CD4-positive, alpha-beta memory T cell (primary cell): ENCODE measurements at regions not wholly inside any gene's neighbourhood (a gene's known extent, or its start where the extent isn't known, plus 50 kb on each side); places are given as distances from the start of the nearest gene placed in this dataset.

Source experiments
- CTCF ChIA-PET: fragments of 350-600 bp; sonication (Branson Sonifier 250); formaldehyde crosslinking; loops from one replicate; lab custom pipeline; 2021; ENCODE audit warnings: inconsistent platforms; ENCODE audit not compliant: partially characterized antibody; lab: Charles Lee
- POLR2A ChIA-PET: fragments of 350-600 bp; sonication (Branson Sonifier 250); formaldehyde crosslinking; loops from one replicate; lab custom pipeline; 2021; ENCODE audit not compliant: partially characterized antibody; lab: Charles Lee
- DNase-seq, 5 donors: peaks; one replicate each; pipeline versions ENCODE4 v3.0.0 to v3.0.0-alpha.2; 2020 to 2022; ENCODE audit warnings: mixed read lengths in 1 of 5
- H3K27ac ChIP-seq: one replicate; pipeline ENCODE4 v1.7.0; 2013; ENCODE audit warnings: low read depth, low read length
- H3K27me3 ChIP-seq: 2 replicates; pipeline ENCODE4 v1.7.0; 2013; ENCODE audit warnings: mild to moderate bottlenecking, low read length, moderate library complexity; ENCODE audit not compliant: insufficient read depth
- H3K36me3 ChIP-seq: 2 replicates; pipeline ENCODE4 v1.7.0; 2013; ENCODE audit warnings: mild to moderate bottlenecking, low read length, moderate library complexity; ENCODE audit not compliant: insufficient read depth
- H3K4me1 ChIP-seq: 2 replicates; pipeline ENCODE4 v1.7.0; 2013; ENCODE audit warnings: mild to moderate bottlenecking, low read length, moderate library complexity; ENCODE audit not compliant: insufficient read depth
- H3K4me3 ChIP-seq, 2 donors: one replicate each; pipeline ENCODE4 v1.7.0; 2013; ENCODE audit warnings: low read length in 2 of 2, mild to moderate bottlenecking in 1 of 2
- H3K9me3 ChIP-seq, 2 donors: one replicate each; pipeline ENCODE4 v1.7.0; 2013; ENCODE audit warnings: low read length in 2 of 2, control low read depth in 1 of 2; ENCODE audit not compliant: control insufficient read depth in 1 of 2
- H3K27ac Mint-ChIP-seq, 7 donors: one replicate each; pipeline ENCODE4 v1.8.0; 2020 to 2021; ENCODE audit warnings: mixed read lengths in 7 of 7, mild to moderate bottlenecking in 6 of 7, inconsistent platforms in 3 of 7, moderate library complexity in 3 of 7
- H3K27me3 Mint-ChIP-seq, 2 donors: one replicate each; pipeline ENCODE4 v1.8.0; 2020 to 2021; ENCODE audit warnings: mixed read lengths in 2 of 2
- H3K36me3 Mint-ChIP-seq, 2 donors: one replicate each; pipeline ENCODE4 v1.8.0; 2020 to 2021; ENCODE audit warnings: mixed read lengths in 2 of 2, inconsistent platforms in 1 of 2, mild to moderate bottlenecking in 1 of 2
- H3K4me1 Mint-ChIP-seq, 4 donors: one replicate each; pipeline ENCODE4 v1.8.0; 2020 to 2021; ENCODE audit warnings: mixed read lengths in 4 of 4, mild to moderate bottlenecking in 1 of 4
- H3K4me3 Mint-ChIP-seq, 8 donors: one replicate each; pipeline ENCODE4 v1.8.0; 2020 to 2021; ENCODE audit warnings: mixed read lengths in 8 of 8, mild to moderate bottlenecking in 7 of 8, moderate library complexity in 6 of 8, inconsistent platforms in 3 of 8
- H3K9me3 Mint-ChIP-seq, 8 donors: one replicate each; pipeline ENCODE4 v1.8.0; 2020 to 2021; ENCODE audit warnings: mixed read lengths in 8 of 8, mild to moderate bottlenecking in 5 of 8, inconsistent platforms in 3 of 8, moderate library complexity in 1 of 8
- intact Hi-C: fragments of 100-400 bp; cut with micrococcal nuclease; formaldehyde crosslinking; loops from one replicate; pipeline ENCODE4 v1.15.1; 2023

GRCh38 chr1:218852527-218852926 is 321.2 kb upstream of the LYPLAL1 start:
- intact Hi-C loops, result no loop called here

GRCh38 chr1:218863987-218864386 is 309.7 kb upstream of the LYPLAL1 start:
- CTCF ChIA-PET, result no interaction called here
- H3K4me1 ChIP-seq, result no peaks in the 10 kb centered on the region
- Mint-ChIP-seq H3K27ac (no peak overlapping the region), H3K4me3 (no peak overlapping the region), H3K36me3 (no peaks in the 10 kb centered on the region), H3K9me3 (peaks cover 0 to 3% (median 0%) of the 10 kb centered on the region in 8 donors), H3K4me1 (no peaks in the 10 kb centered on the region), H3K27me3 (no peaks in the 10 kb centered on the region)
- POLR2A ChIA-PET, result no interaction called here
- no peak for DNase-seq
- no peaks in the 10 kb centered on the region for H3K36me3 ChIP-seq
- H3K27me3 ChIP-seq, result no peaks in the 10 kb centered on the region
- no peak overlapping the region for H3K27ac ChIP-seq
- H3K9me3 ChIP-seq, result no peaks in the 10 kb centered on the region
- intact Hi-C loops, result no loop called here
- H3K4me3 ChIP-seq, result no peak overlapping the region

More at GRCh38 chr1:218852527-218852926, 321.2 kb upstream of the LYPLAL1 start:
- DNase-seq, result no peak
- no peaks in the 10 kb centered on the region for H3K4me1 ChIP-seq
- H3K4me3 ChIP-seq, result no peak overlapping the region
- POLR2A ChIA-PET, result no interaction called here
- H3K27me3 ChIP-seq, result no peaks in the 10 kb centered on the region
- H3K27me3 Mint-ChIP-seq, result no peaks in the 10 kb centered on the region
- no peak overlapping the region for H3K27ac ChIP-seq
- no peak overlapping the region for H3K4me3 Mint-ChIP-seq
- H3K27ac Mint-ChIP-seq, result no peak overlapping the region
- H3K36me3 ChIP-seq, result no peaks in the 10 kb centered on the region
- peaks cover 0 to 5% (median 0%) of the 10 kb centered on the region in 8 donors for H3K9me3 Mint-ChIP-seq
- H3K4me1 Mint-ChIP-seq, result no peaks in the 10 kb centered on the region
- H3K36me3 Mint-ChIP-seq, result no peaks in the 10 kb centered on the region
- CTCF ChIA-PET, result no interaction called here
- no peaks in the 10 kb centered on the region for H3K9me3 ChIP-seq

GRCh38 chr1:218865591-218865990 is 308.1 kb upstream of the LYPLAL1 start:
- intact Hi-C loops, result no loop called here
- CTCF ChIA-PET, result no interaction called here
- no peaks in the 10 kb centered on the region for H3K36me3 Mint-ChIP-seq

GRCh38 chr1:218866507-218866906 is 307.2 kb upstream of the LYPLAL1 start:
- H3K9me3 Mint-ChIP-seq, result peaks cover 0 to 6% (median 0%) of the 10 kb centered on the region in 8 donors
- POLR2A ChIA-PET, result no interaction called here
- H3K36me3 Mint-ChIP-seq, result no peaks in the 10 kb centered on the region
- Histone ChIP-seq H3K27ac (no peak overlapping the region), H3K36me3 (no peaks in the 10 kb centered on the region), H3K27me3 (no peaks in the 10 kb centered on the region), H3K9me3 (no peaks in the 10 kb centered on the region), H3K4me3 (no peak overlapping the region), H3K4me1 (no peaks in the 10 kb centered on the region)
- no peaks in the 10 kb centered on the region for H3K4me1 Mint-ChIP-seq
- CTCF ChIA-PET, result no interaction called here
- peak overlapping the region in 1 of 7 donors; percentile 38 for H3K27ac Mint-ChIP-seq
- DNase-seq, result no peak
- H3K4me3 Mint-ChIP-seq, result no peak overlapping the region
- intact Hi-C loops, result no loop called here
- no peaks in the 10 kb centered on the region for H3K27me3 Mint-ChIP-seq

More at GRCh38 chr1:218865591-218865990, 308.1 kb upstream of the LYPLAL1 start:
- Histone ChIP-seq H3K4me1 (no peaks in the 10 kb centered on the region), H3K27me3 (no peaks in the 10 kb centered on the region), H3K9me3 (no peaks in the 10 kb centered on the region), H3K36me3 (no peaks in the 10 kb centered on the region), H3K27ac (no peak overlapping the region), H3K4me3 (no peak overlapping the region)
- no peak for DNase-seq
- no peak overlapping the region for H3K4me3 Mint-ChIP-seq
- POLR2A ChIA-PET, result no interaction called here
- H3K27me3 Mint-ChIP-seq, result no peaks in the 10 kb centered on the region
- no peak overlapping the region for H3K27ac Mint-ChIP-seq
- H3K9me3 Mint-ChIP-seq, result peaks cover 0 to 6% (median 0%) of the 10 kb centered on the region in 8 donors
- no peaks in the 10 kb centered on the region for H3K4me1 Mint-ChIP-seq

GRCh38 chr1:218867066-218867465 is 306.6 kb upstream of the LYPLAL1 start:
- DNase-seq, result no peak
- Mint-ChIP-seq H3K36me3 (no peaks in the 10 kb centered on the region), H3K27me3 (no peaks in the 10 kb centered on the region), H3K4me1 (no peaks in the 10 kb centered on the region), H3K27ac (no peak overlapping the region), H3K9me3 (peaks cover 0 to 6% (median 0%) of the 10 kb centered on the region in 8 donors), H3K4me3 (no peak overlapping the region)
- no peaks in the 10 kb centered on the region for H3K36me3 ChIP-seq
- CTCF ChIA-PET, result no interaction called here
- H3K4me1 ChIP-seq, result no peaks in the 10 kb centered on the region
- no peak overlapping the region for H3K27ac ChIP-seq
- POLR2A ChIA-PET, result no interaction called here
- no peaks in the 10 kb centered on the region for H3K9me3 ChIP-seq
- no peaks in the 10 kb centered on the region for H3K27me3 ChIP-seq
- intact Hi-C loops, result no loop called here
- no peak overlapping the region for H3K4me3 ChIP-seq

- no peaks in the 10 kb centered on the region for H3K4me1 ChIP-seq
- intact Hi-C loops, result no loop called here
- Mint-ChIP-seq H3K27ac (no peak overlapping the region), H3K36me3 (no peaks in the 10 kb centered on the region), H3K4me3 (no peak overlapping the region), H3K27me3 (no peaks in the 10 kb centered on the region), H3K9me3 (peaks cover 0 to 9% (median 0%) of the 10 kb centered on the region in 8 donors), H3K4me1 (no peaks in the 10 kb centered on the region)
- no peaks in the 10 kb centered on the region for H3K27me3 ChIP-seq
- no peaks in the 10 kb centered on the region for H3K9me3 ChIP-seq
- no peak overlapping the region for H3K27ac ChIP-seq
- no peaks in the 10 kb centered on the region for H3K36me3 ChIP-seq
- CTCF ChIA-PET, result no interaction called here
- POLR2A ChIA-PET, result no interaction called here
- no peak for DNase-seq
- H3K4me3 ChIP-seq, result no peak overlapping the region
Measured at GRCh38 chr1:218867941-218868626, 305.6 kb upstream of the LYPLAL1 start.

- CTCF ChIA-PET, result no interaction called here
- Histone ChIP-seq H3K9me3 (no peaks in the 10 kb centered on the region), H3K27me3 (no peaks in the 10 kb centered on the region), H3K4me3 (no peak overlapping the region), H3K4me1 (no peaks in the 10 kb centered on the region), H3K36me3 (no peaks in the 10 kb centered on the region), H3K27ac (no peak overlapping the region)
- POLR2A ChIA-PET, result no interaction called here
- Mint-ChIP-seq H3K27ac (no peak overlapping the region), H3K4me3 (no peak overlapping the region), H3K27me3 (no peaks in the 10 kb centered on the region), H3K36me3 (no peaks in the 10 kb centered on the region), H3K4me1 (no peaks in the 10 kb centered on the region), H3K9me3 (peaks cover 0 to 6% (median 0%) of the 10 kb centered on the region in 8 donors)
- DNase-seq, result no peak
- intact Hi-C loops, result no loop called here
Measured at GRCh38 chr1:218869276-218869675, 304.4 kb upstream of the LYPLAL1 start.
